ENCODE measurements at regions not wholly inside any gene's neighbourhood (a gene's known extent, or its start where the extent isn't known, plus 50 kb on each side); places are given as distances from the start of the nearest gene placed in this dataset.

GRCh38 chr16:35691057-35691456 is 2231.6 kb downstream of the TP53TG3F start:
- no peak for TF ChIP-seq CTCF (conservative IDR thresholded peaks at IDR 0.05; ENCODE audit: control insufficient read depth, insufficient read depth, low read depth, low read length)
- H3K4me3 ChIP-seq (ENCODE audit: control insufficient read depth, low read depth, low read length) = no peak overlapping the region
- DNase-seq (ENCODE audit: low read depth) = no peak

GRCh38 chr16:35692824-35693223 is 2233.4 kb downstream of the TP53TG3F start:
- no peak overlapping the region for H3K4me3 ChIP-seq (ENCODE audit: control insufficient read depth, low read depth, low read length)
- DNase-seq (ENCODE audit: low read depth) = no peak
- TF ChIP-seq CTCF (conservative IDR thresholded peaks at IDR 0.05; ENCODE audit: control insufficient read depth, insufficient read depth, low read depth, low read length) = no peak

GRCh38 chr16:35706901-35707300 is 2247.5 kb downstream of the TP53TG3F start:
- no peak overlapping the region for H3K4me3 ChIP-seq (ENCODE audit: control insufficient read depth, low read depth, low read length)
- no peak for DNase-seq (ENCODE audit: low read depth)

GRCh38 chr16:35711435-35711834 is 2252.0 kb downstream of the TP53TG3F start:
- DNase-seq (ENCODE audit: low read depth) = no peak
- H3K4me3 ChIP-seq (ENCODE audit: control insufficient read depth, low read depth, low read length) = no peak overlapping the region
- TF ChIP-seq CTCF (conservative IDR thresholded peaks at IDR 0.05; ENCODE audit: control insufficient read depth, insufficient read depth, low read depth, low read length) = no peak

More at GRCh38 chr16:35706901-35707300, 2247.5 kb downstream of the TP53TG3F start:
- TF ChIP-seq CTCF (conservative IDR thresholded peaks at IDR 0.05; ENCODE audit: control insufficient read depth, insufficient read depth, low read depth, low read length) = no peak

GRCh38 chr16:35711958-35712357 is 2252.5 kb downstream of the TP53TG3F start:
- no peak for TF ChIP-seq CTCF (conservative IDR thresholded peaks at IDR 0.05; ENCODE audit: control insufficient read depth, insufficient read depth, low read depth, low read length)
- no peak overlapping the region for H3K4me3 ChIP-seq (ENCODE audit: control insufficient read depth, low read depth, low read length)
- no peak for DNase-seq (ENCODE audit: low read depth)

GRCh38 chr16:35713762-35714650 is 2254.6 kb downstream of the TP53TG3F start:
- no peak for TF ChIP-seq CTCF (conservative IDR thresholded peaks at IDR 0.05; ENCODE audit: control insufficient read depth, insufficient read depth, low read depth, low read length)
- no peak overlapping the region for H3K4me3 ChIP-seq (ENCODE audit: control insufficient read depth, low read depth, low read length)
- no peak for DNase-seq (ENCODE audit: low read depth)

All from fibroblast of mammary gland (primary cell).